ENCODE measurements at regions not wholly inside any gene's neighbourhood (a gene's known extent, or its start where the extent isn't known, plus 50 kb on each side); places are given as distances from the start of the nearest gene placed in this dataset.
"Not testable (repeated sequence)": the region's sequence is repeated elsewhere in the genome, so short reads cannot be mapped to it uniquely, and the experiment has no call there.

DNA sequence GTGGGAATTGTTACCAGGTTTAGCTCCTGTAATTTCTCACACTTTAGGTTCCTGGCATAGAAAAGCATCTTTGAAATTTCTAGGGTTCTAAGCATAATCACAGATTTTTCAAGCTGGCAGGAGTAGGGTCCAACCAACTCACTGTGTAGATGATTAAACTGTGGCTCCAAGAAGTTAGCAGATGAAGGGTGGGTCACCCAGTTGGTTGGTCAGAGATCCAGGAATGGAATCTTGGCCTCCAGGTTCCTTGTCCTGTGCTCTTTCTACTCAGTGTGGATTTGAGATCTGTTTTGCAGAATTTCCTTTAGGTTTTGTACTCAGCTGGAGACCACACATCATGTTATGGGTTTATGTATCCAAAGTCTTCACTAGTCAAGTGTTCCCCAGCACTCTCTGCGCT, 90.3 kb upstream of the MAML3 start:
- DNase-seq = no peak

DNA sequence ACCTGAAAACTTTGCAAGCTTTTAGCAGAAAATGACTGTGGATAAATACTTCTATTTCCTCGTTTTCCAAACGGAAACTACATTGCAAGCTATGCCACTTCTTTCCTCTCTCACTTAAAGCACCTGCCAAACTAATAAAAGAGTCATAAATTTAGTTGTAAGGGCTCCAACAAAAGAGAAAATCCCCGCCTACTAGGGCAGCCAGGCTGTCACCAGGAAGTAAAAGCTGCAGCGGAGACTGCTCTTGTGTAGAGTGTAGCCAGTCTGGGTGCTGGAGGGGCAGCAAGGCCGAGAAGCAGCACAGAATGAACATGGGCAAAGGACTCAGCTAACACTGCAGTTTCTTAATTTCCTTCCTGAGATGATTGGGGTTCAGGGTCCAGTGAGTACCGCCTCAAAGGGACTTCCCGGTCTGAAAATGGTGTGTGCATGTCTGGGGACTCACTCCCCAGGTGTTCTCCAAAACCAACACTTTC, 89.3 kb upstream of the MAML3 start:
- DNase-seq = peak in 4 of 6 experiments; percentile 1 to 38 (median 6)

DNA sequence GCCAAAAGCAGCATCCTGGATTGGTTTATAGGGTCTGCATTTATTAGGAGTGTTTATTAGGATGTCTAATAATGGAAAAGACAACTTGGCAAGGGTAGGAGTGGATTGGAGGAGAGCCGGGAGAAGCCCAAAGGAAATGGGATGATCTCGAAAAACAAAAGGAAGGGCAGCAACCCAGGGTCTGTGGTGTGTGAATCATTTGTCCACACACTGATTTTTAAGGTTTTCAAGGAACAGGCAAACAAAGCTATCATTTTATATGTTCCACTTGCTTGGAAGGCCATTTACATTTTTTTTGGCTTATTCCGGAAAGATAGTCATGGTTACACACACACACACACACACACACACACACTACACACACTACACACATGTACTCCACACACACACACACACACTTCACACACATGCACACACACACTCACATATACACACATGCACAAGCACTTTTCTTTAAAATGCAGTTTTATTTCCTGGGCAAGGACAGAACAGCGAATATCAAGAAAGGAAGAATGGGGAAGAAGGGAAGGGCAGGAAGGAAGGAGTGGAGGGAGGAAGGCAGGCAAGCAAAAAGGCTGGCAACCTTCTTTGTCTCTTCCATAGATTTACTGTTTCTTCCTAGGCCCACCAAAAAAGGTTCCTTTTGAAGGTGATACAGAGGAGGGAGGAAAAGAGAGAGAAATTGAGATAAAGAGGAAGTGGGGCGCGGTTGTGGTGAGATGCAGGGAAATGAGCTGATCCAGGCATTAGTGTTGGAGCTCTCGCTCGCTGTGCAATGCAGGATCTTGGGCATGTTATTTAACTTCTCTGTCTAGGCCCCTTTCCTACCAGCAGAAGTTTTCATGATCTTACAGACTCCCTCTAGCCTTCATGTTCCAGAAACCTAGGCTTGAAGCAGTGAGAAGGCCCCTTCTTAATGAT, 88.6 kb upstream of the MAML3 start:
- peak in 1 of 6 experiments; percentile 38 for DNase-seq

DNA sequence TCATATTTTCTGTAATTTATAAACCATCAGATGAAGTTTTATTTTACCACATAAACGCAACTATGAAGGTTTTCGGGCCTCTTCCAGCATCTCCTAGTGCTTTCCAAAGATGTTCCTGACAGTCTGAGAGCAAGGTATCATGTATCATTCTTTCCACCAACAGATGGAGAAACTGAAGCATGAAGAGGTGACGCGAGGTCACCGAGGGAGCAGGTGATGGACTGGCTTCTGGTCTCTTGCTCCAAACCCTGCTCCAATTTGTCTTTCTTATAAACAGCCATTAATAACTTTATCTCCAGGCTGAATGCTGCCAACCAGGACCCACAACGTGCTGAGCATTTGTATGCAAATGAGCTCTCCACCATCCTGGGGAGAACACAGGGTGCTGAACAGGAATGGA, 86.3 kb upstream of the MAML3 start:
- DNase-seq = no peak

DNA sequence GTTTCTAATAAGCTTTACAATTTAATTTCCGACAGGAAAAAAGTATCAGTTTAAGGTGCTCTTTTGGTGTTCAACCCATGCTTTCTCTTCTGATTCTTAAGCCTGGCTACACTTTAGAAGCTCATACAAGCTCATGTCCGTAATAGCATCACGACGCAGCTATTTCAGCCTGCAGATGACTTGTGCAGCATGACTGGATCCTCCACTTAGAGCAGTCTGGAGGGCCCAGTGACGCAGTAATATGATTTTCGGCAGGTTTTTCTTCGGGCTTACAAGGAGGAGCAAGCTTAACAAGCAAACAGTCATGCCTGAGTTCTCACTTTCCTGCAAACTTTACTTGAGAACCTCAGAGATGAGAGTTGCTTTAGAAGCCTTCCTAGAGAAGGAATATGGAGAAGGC, 85.3 kb upstream of the MAML3 start:
- no peak for DNase-seq

DNA sequence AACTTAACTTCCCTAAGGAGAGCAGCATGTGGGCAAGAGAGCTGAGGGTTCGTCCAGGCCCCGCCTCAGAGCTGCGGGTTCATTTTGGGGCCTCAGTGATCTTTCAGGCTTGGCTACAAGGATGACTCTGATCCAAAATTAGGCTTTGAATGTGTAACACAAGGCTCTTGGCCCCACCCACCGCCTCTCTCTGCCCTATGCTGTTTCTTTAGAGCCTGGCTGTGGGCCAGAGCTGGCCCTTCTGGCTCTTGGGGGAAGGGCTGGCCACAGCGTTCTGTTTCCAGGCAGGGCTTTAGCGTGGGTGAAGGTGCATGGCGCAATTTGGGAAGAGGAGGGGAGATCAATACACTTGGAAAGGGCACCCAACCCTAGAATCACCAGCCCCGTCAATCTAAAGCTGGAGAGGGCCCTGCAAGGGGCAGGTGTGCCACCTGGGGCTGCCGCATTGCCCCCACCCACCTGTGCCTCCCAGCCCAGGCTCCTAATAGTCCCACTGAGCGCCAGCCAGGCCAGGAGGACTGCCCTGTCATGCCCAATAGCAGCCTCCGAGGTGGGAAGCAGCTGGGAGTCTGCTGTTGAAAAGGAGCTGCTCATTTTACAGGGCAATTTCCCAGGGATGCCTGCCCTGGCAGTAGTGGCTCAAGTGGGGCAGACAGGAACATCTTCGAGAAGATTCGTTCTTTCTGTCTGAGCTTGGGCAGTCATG, 84.5 kb upstream of the MAML3 start:
- DNase-seq = no peak

DNA sequence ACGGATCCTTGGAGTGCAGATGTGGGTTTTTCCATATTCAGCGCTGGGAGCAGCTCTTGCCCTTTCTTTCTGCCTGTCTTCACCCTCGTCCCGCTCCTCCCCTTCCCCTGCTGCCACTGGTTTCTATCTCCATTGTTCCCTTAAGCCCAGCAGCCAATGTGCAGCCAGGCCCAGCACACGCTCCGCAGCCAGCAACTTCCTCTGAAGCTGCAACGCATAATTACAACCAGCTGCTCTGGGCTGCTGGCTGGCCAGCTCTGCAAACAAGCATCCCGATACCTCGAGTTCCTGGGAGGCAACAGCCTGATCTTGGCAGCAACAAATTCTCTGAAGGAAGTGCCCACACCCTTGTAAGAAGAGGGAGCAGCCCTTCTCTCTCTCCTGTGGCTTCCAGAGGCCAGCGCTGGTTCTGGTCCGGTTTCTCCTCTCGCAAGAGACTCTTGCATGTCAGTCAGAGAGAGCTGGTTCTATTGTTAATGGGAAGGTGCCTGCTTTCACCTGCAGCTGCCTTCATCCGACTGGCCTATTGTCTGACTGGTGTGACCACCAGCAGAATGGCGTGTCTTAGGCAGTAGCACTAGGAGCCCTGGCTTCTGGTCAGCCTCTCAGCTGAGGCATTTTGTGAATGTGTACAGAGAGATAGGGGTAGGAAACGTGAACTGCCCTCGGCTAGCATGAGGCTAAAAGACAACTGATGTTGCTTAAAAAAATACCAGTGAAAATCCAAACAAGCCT, 83.8 kb upstream of the MAML3 start:
- DNase-seq = no peak

DNA sequence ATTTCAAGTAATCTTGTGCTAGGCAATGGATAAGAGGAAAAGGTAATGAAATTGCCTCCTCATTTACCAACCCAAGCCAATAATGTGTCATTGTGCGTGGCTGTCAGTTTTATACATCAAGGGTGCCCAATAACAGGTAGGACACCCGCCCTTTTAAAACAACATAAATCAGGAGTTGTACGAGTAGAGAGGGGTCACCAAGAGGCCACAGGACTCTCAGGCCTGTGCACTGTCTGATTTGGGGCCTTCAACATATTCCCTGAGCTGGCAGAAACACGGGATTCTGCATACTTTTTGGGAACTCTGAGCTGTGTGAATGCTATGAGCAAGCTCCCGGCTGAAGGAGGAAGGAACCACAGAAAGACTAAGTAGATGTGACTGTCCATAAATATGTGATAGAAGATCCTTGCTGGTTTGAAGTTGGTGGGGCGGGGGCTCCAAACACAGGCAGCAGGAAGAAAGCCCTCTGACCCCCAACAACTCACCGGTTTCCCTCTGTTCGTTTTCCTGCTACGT, 82.7 kb upstream of the MAML3 start:
- no peak for DNase-seq

DNA sequence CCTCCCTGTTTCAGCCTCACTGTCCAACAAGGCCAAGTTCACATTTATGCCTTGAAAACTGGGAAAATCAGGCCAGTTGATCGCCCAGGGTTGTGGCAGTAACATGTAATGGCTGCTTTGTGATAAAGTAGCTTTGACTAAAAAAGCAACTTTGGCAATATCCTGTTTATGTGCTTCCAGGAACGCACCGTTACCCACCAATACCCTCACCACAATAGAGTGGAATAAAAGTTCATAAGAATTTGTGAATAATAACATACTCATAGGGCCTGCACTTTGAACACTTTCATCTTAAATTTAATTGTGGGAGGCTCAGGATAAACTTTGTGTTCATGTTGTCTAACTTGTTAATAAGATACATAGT, 80.7 kb upstream of the MAML3 start:
- DNase-seq = no peak

DNA sequence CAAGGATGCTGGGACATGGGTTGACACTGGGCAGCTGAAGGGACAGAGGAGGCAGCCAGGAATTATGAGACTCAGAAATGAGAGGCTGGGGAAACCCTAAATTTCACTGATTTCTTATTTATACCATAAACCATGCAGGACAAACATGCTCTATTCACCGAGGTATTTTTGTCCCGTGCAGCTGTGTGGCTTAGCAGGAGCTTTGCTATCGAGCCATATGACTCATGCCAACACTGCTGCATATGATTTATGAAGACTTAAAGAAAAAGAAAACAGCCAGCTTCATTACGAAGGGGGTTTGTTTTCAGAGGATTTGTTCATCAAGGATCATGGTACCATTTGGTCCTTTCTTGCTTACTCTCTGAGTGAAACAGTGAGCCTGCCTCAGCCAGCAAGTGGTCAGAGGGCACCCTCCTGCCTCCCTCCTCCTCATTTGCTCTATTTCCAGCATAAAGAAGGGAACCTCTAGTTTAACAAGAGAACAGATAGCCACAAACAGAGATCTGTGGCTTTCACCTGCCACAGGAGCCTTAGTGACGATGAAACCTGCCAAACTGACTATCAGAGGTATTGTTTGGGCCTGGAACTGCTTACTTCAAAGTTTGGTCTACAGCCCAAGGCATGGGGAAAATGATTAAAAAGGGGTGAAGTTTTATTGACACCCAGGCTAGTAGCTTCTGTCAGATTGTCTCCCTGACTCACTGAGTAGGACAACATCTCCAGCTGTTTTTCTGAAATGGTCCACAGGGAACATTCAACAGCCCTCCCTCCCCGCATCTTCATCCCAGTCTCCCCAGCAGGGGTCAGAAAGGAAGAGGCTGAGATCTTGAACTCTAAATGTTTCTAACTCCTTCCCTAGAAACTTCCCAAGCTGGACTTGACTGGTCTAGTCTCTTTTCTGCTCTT, 80.1 kb upstream of the MAML3 start:
- no peak for DNase-seq

DNA sequence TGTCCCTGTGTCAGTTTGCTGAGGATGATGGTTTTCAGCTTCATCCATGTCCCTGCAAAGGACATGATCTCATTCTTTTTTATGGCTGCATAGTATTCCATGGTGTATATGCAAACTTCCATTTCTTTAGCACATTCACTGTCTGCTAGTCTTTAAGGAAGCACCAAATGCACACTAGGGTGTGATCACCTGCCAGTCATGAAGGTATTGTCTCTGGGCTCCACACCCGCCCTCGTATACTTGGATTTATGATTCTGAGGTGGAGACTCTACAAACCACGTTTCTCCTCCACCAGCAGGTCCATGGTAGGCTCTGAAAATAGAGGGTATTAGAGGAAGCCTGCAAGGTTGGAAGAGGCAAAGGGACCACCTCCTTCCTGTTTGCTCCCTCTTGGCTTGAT, 75.9 kb upstream of the MAML3 start:
- DNase-seq = no peak

DNA sequence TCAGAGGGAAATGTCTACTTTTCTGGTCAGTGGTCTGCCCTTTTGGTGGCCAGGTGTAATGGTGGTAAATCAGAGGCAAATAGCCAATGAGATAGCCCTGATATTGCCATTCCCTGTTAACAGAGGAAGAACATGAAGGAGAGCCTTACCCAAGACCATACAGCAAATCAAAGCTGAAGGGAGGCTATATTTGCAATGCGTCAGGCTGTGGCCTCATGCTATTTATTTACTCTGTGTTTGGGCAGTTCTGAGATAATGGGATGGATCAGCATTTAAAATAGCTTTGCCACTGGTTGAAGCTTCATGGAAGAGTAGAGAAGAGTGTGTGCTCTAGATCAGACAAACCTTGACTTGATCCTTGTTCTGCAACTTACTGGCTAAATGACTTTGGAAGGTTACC, 73.3 kb upstream of the MAML3 start:
- DNase-seq = no peak

DNA sequence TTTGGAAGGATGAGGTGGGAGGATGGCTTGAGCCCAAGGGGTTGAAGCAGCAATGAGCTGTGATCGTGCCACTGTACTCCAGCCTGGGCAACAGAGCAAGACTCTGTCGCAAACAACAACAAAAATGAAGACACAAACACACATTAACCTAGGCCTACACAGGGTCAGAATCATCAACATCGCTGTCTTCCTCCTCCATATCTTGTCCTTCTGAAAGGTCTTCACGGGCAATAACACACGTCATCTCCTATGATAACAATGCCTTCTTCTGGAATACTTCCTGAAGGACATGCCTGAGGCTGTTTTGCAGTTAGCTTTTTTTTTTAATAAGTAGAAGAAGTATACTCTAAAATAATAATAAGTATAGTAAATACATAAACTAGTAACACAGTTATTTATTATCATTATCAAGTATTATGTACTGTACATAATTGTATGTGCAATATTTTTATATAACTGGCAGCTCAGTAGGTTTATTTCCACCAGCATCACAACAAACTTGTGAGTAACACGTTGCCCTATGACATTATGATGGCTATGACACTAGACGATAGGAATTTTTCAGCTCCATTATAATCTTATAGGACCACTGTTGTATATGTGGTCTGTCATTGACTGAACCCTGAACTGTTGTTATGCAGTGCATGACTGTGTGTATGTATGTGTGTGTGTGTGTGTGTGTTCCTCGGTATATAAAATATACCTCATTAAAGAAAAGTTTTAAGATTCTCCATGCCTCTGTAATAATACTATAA, 69.2 kb upstream of the MAML3 start:
- no peak for DNase-seq

DNA sequence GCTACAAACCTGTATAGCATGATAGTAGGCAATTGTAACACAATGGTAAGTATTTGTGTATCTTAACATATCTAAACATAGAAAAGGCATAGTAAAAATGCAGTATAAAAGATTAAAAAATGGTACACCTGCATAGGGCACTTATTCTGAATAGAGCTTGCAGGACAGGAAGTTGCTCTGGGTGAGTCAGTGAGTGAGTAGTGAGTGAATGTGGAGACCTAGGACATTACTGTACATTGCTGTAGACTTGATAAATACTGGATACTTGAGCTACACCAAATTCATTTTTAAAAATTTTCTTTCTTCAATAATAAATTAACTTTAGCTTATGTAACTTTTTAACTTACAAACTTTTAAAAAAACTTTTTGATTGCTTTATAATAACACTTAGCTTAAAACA, 68.2 kb upstream of the MAML3 start:
- DNase-seq = no peak

DNA sequence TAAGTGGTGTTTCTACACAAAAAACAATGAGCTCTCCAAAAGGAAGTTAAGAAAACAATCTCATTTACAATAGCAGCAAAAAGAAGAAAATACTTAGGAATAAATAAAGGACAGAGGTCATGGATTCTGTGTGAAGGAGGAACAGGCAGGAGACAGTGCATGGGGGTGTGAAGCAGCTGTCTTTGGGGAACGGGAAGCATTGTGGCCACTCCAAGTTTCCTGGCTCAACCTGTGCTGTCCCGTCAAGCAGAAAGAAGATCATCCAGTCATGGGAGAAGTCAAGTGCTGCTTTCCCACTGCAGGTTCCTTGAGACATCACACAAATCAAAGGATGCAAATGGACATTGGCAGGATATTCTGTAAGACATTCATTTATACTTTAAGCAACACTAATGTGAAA, 66.1 kb upstream of the MAML3 start:
- no peak for DNase-seq

DNA sequence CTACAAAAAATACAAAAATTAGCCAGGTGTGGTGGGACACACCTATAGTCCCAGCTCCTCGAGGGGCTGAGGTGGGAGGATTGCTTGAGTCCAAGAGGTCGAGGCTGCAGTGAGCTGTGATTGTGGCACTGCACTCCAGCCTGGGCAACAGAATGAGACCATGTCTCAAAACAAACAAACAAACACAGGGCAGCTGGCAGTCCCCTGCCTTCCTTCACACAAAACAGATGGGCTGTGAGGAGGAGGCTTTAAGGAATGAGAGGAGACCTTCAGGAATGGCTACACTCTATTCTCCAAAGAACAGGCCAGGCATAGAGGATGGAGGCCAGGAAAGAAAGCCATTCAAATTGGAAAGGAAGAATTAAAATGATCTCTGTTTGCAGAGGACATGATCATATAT, 65.6 kb upstream of the MAML3 start:
- no peak for DNase-seq

DNA sequence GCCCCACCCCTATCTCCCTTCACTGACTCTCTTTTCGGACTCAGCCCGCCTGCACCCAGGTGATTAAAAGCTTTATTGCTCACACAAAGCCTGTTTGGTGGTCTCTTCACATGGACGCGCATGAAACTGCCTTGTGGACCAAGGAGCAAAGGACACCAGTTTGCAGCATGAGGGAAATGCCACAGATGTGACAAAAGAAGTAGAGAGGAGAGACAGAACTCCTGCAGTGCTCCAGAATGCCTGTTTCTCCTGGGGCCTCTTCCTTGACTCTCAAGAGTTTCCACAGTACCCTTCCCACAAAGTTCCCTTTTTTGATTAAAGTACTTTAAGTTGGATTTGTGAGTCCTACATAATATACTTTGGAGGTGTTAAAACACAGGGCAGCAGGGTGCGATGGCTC, 65.1 kb upstream of the MAML3 start:
- not testable (repeated sequence) for DNase-seq

DNA sequence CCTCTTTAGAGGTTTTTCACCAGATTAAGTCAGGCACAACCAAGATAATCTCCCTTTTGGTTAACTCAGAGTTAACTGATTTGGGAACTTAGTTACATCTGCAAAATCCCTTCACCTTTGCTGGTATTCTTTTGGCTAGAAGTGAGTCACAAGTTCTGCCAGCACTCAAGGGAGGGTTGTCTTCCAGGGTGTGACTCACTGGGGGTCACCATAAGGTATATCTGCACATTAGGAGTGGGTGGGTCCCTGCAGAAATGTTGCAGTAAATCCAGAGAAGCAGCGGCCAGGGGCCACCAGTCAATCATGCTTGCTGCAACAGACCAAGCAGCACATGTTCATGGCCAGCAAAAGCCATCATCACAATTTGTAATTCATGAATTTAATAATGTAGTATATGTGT, 59.8 kb upstream of the MAML3 start:
- DNase-seq = no peak

DNA sequence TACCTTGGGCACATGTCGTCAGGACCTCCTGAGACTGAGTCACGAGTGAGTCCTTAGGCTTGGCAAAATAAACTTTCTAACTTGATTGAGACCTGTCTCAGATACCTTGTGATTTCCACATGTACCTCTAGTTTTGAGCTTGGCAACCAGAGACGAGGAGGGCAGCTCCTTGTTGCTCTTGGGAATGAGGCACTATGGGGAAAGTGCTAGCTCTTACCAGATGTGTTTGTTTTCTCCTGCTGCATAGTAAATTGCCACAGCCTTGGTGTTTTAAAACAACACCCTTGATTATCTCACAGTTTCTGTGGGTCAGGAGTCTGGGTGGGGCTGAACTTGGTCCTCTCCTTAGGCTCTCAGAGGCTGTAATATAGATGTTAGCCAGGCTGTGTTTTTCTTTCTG, 59.1 kb upstream of the MAML3 start:
- DNase-seq = no peak

DNA sequence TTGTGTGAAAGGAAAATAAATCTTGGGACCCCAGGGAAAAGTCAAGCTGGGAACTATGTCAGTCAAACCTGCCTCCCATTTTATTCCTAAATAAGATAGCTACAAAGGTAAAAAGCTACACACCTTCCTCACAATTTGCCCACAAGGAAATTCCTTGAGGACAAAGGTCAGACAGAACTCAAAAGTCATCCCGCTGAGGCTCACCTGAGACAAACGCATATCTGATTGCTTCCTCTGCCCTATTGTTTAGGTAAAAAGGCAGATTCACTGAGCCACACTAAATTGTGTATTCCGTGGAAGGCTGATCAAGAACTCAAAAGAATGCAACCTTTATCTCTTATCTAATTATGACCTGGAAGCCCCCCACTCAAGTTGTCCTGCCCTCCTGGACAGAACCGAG, 58.7 kb upstream of the MAML3 start:
- no peak for DNase-seq

DNA sequence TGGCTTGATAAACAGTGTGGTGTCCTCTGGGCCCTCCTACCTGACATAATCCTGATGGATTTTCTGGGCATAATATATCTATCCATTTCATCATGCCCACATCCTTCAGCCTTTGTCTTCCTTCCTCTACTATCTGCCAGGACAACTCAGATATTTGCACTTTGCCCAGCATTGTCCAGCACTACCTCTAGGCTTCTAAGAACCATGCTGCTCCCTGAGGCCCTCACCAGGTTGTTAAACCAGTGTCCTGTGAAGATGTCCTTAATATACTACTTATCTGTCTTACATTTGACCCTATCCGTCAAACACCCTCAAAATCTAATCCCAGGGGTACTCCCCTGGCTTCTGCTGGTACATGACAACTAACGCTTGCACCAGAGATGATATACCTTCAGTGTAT, 58.2 kb upstream of the MAML3 start:
- DNase-seq = no peak

DNA sequence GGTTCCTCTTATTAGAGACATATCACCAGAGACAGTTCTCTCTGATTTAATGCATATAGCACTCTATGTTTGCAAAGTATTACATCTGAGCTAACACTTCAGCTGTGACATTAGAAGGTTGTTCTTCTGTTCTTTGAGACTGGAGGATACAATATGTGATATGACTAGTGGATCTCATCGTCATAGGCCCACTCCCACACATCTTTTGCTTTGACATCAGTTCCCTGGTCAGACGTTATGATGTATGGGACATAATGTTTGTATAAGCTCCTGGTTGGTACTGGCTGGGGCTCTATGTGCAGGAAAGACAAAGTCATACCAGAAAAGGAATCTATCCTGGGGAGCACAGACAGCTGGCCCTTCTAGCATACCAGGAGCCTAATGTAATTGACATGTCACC, 57.7 kb upstream of the MAML3 start:
- DNase-seq = no peak

Data from stimulated activated naive CD4-positive, alpha-beta T cell (primary cell).